Heart right ventricle (tissue), 16 donors: ENCODE measurements at regions not wholly inside any gene's neighbourhood (a gene's known extent, or its start where the extent isn't known, plus 50 kb on each side); places are given as distances from the start of the nearest gene placed in this dataset.

Experiments used
- ATAC-seq, 8 donors: fragments of 200-7000 bp; cut with Tn5 transposase; one replicate each; pipeline ENCODE4 v1.9.1; 2020; ENCODE audit warnings: mild to moderate bottlenecking in 8 of 8, moderate library complexity in 8 of 8, moderate number of reproducible peaks in 1 of 8
- DNase-seq, 2 donors: peaks; one replicate each; pipeline ENCODE4 v3.0.0-alpha.2; 2020
- H3K27ac ChIP-seq, 10 donors: fragments of 200-600 bp; sonication (generic) in 2 of 10; one replicate each; pipeline versions ENCODE4 v1.5.0 to v1.8.0; 2020 to 2022; ENCODE audit warnings: mild to moderate bottlenecking in 3 of 10
- H3K27me3 ChIP-seq, 7 donors: fragments of 200-600 bp; one replicate each; pipeline ENCODE4 v1.8.0; 2021 to 2022; ENCODE audit warnings: mild to moderate bottlenecking in 2 of 7
- H3K36me3 ChIP-seq, 9 donors: fragments of 200-600 bp; sonication (generic) in 1 of 9; one replicate each; pipeline versions ENCODE4 v1.5.0 to v1.8.0; 2020 to 2022; ENCODE audit warnings: mild to moderate bottlenecking in 2 of 9
- H3K4me1 ChIP-seq, 9 donors: fragments of 200-600 bp; sonication (generic) in 1 of 9; one replicate each; pipeline versions ENCODE4 v1.5.0 to v1.8.0; 2020 to 2022; ENCODE audit warnings: mild to moderate bottlenecking in 4 of 9
- H3K4me3 ChIP-seq, 10 donors: fragments of 200-600 bp; sonication (generic) in 2 of 10; one replicate each; pipeline versions ENCODE4 v1.5.0 to v1.8.0; 2020 to 2022; ENCODE audit warnings: mild to moderate bottlenecking in 7 of 10, moderate library complexity in 2 of 10
- H3K9me3 ChIP-seq, 11 donors: fragments of 200-600 bp in 10 of 11; sonication (generic) in 2 of 11; one replicate each; pipeline versions ENCODE4 v1.5.0 to v1.8.0; 2013 to 2022; ENCODE audit warnings: mild to moderate bottlenecking in 2 of 11, control low read depth in 1 of 11, moderate library complexity in 1 of 11
- CTCF ChIP-seq, 9 donors: fragments of 200-600 bp; sonication (generic) in 2 of 9; IDR thresholded peaks; one replicate each; pipeline versions ENCODE4 v1.5.0 to v1.8.0; 2021 to 2022; ENCODE audit warnings: antibody characterized with exemption in 9 of 9, mild to moderate bottlenecking in 5 of 9, moderate library complexity in 1 of 9
- WGBS, 2 donors: extraction: QIAGEN DNeasy Blood & Tissue Kit; methylation state at CpG; one replicate each; pipeline ENCODE4 v1.1.7; 2013; ENCODE audit warnings: inconsistent platforms in 1 of 2; 5-methylcytosine and 5-hydroxymethylcytosine counted together
- intact Hi-C, 10 donors: fragments of 100-400 bp; cut with DNase I; formaldehyde crosslinking; loops; one replicate each; pipeline versions ENCODE4 v1.11.1 to v1.14.2; 2022
- donor health status: Arrhythmogenic right ventricular cardiomyopathy.
- donor health status: ischemic (EF 13 %, LVEDD 7.1; RV severe dilation, severe dysfunction).
- donor health status: healthy with polysubstance abuse.
- donor health status: DM: no; HTN: yes; CAD: no.
- donor health status: DM: no; HTN: no; CAD: no.
- donor health status: ischemic (EF 25% LVEDD 6.9; RV normal size, moderate dysfunction).
- donor health status: ischemic (EF 25% LVEDD 5.7; RV mildly dilated, moderate dysfunction).
- donor health status: healthy.
- donor health status: DM: yes; HTN: yes; CAD: no.
- donor health status: Ischemic cardiomyopathy.
- donor health status: ischemic (EF 35%, LVEDD 5.7; RV mildly dilated, moderate dysfunction).
- donor health status: nonischemic (EF 11% LVEDD 7.7; RV severe dilation, severe dysfunction).
- donor health status: DM: yes; HTN: yes; CAD: no.
- donor health status: PGD.
- donor health status: ischemic (EF 29% LVEDD 5.4; RV normal size, mild dysfunction).
- donor health status: nonischemic (EF 23%, LVEDD 6.1; RV moderate dilation, normal function).

- intact Hi-C loops = no loop called here
- TF ChIP-seq CTCF (IDR thresholded peaks at IDR 0.05) = no peak
- Histone ChIP-seq H3K36me3 (no peaks in the 10 kb centered on the region), H3K4me3 (no peak overlapping the region), H3K27me3 (peaks cover 0 to 4% (median 0%) of the 10 kb centered on the region in 7 donors), H3K27ac (no peak overlapping the region), H3K9me3 (peaks cover 0 to 6% (median 0%) of the 10 kb centered on the region in 11 donors), H3K4me1 (peaks cover 0 to 7% (median 0%) of the 10 kb centered on the region in 9 donors)
- WGBS, 2 donors = 67 to 68% methylated on average over 8 of the region's 8 CpGs
- DNase-seq (no peak), ATAC-seq (no peak)
Measured at GRCh38 chr16:9399573-9399972, 308.1 kb downstream of the HAPSTR1 start.

- no peak for ATAC-seq
- Histone ChIP-seq H3K36me3 (no peaks in the 10 kb centered on the region), H3K4me1 (no peaks in the 10 kb centered on the region), H3K9me3 (peaks cover 0 to 6% (median 0%) of the 10 kb centered on the region in 11 donors), H3K4me3 (no peak overlapping the region), H3K27me3 (peaks cover 0 to 4% (median 0%) of the 10 kb centered on the region in 7 donors), H3K27ac (no peak overlapping the region)
- intact Hi-C loops = no loop called here
- DNase-seq = no peak
- TF ChIP-seq CTCF (IDR thresholded peaks at IDR 0.05) = no peak
Measured at GRCh38 chr16:9401173-9401572, 309.7 kb downstream of the HAPSTR1 start.

GRCh38 chr16:9402293-9402860 lies 310.9 kb downstream of the HAPSTR1 start:
- 51 to 66% methylated on average over 5 of the region's 5 CpGs for WGBS, 2 donors
- H3K36me3 ChIP-seq = no peaks in the 10 kb centered on the region
- peaks cover 0 to 4% (median 0%) of the 10 kb centered on the region in 7 donors for H3K27me3 ChIP-seq
- no peak for DNase-seq
- intact Hi-C loops = no loop called here
- no peak overlapping the region for H3K27ac ChIP-seq
- ATAC-seq = no peak
- peaks cover 0 to 6% (median 0%) of the 10 kb centered on the region in 11 donors for H3K9me3 ChIP-seq
- TF ChIP-seq CTCF (IDR thresholded peaks at IDR 0.05) = no peak
- no peak overlapping the region for H3K4me3 ChIP-seq
- no peaks in the 10 kb centered on the region for H3K4me1 ChIP-seq

- Histone ChIP-seq H3K9me3 (no peaks in the 10 kb centered on the region), H3K4me3 (no peak overlapping the region), H3K36me3 (no peaks in the 10 kb centered on the region), H3K27ac (no peak overlapping the region), H3K4me1 (no peaks in the 10 kb centered on the region), H3K27me3 (peaks cover 0 to 4% (median 0%) of the 10 kb centered on the region in 7 donors)
- intact Hi-C loops = no loop called here
- no peak for DNase-seq
- no peak for TF ChIP-seq CTCF (IDR thresholded peaks at IDR 0.05)
- 97% methylated on average over 6 of the region's 6 CpGs for WGBS, 2 donors
- no peak for ATAC-seq
Measured at GRCh38 chr16:9404811-9405210, 313.4 kb downstream of the HAPSTR1 start.
